GM10248 (cell line): ENCODE measurements at regions not wholly inside any gene's neighbourhood (a gene's known extent, or its start where the extent isn't known, plus 50 kb on each side); places are given as distances from the start of the nearest gene placed in this dataset.

ENCODE experiments used
- CTCF ChIA-PET: fragments of 300-600 bp; sonication (Branson Sonifier 250); formaldehyde crosslinking; extraction: SDS; loops from one replicate; lab custom pipeline; 2021; ENCODE audit warnings: antibody characterized with exemption; lab: Yijun Ruan, JAX
- POLR2A ChIA-PET: fragments of 350-650 bp; sonication (Branson Sonifier 250); formaldehyde crosslinking; extraction: SDS; loops from one replicate; lab custom pipeline; 2020; ENCODE audit warnings: antibody characterized with exemption; lab: Yijun Ruan, JAX
- DNase-seq: peaks from one replicate; pipeline ENCODE4 v3.0.0; 2012; ENCODE audit errors: extremely low spot score
- CTCF ChIP-seq: IDR thresholded peaks from 2 replicates; pipeline ENCODE4 v1.5.1; 2012; ENCODE audit warnings: mild to moderate bottlenecking, low read depth; ENCODE audit errors: extremely low read depth, missing control alignments, control extremely low read depth

GRCh38 chr1:115546846-115547245 lies 94.9 kb upstream of the VANGL1 start:
- ChIA-PET CTCF (interaction anchor here (0.8 to 1.1 kb wide), 2 partner anchors 12 to 28 kb away, joined by 3 read pairs; no protein-coding TSS in a partner anchor), POLR2A (no interaction called here)
- no peak for TF ChIP-seq CTCF
- no peak for DNase-seq

GRCh38 chr1:115545791-115546733 lies 95.7 kb upstream of the VANGL1 start:
- ChIA-PET CTCF (no interaction called here), POLR2A (no interaction called here)
- peak; percentile 14 for DNase-seq
- peak; percentile 28 for TF ChIP-seq CTCF

GRCh38 chr1:115545096-115545720 lies 96.6 kb upstream of the VANGL1 start:
- no peak for TF ChIP-seq CTCF
- no peak for DNase-seq
- CTCF ChIA-PET = no interaction called here
- POLR2A ChIA-PET = no interaction called here

GRCh38 chr1:115544131-115544530 lies 97.6 kb upstream of the VANGL1 start:
- DNase-seq = no peak
- TF ChIP-seq CTCF = no peak
- ChIA-PET CTCF (no interaction called here), POLR2A (no interaction called here)

GRCh38 chr1:115543247-115543646 lies 98.5 kb upstream of the VANGL1 start:
- no peak for DNase-seq
- no peak for TF ChIP-seq CTCF
- ChIA-PET CTCF (no interaction called here), POLR2A (no interaction called here)

- TF ChIP-seq CTCF = no peak
- ChIA-PET POLR2A (no interaction called here), CTCF (interaction anchor here (1.2 kb wide), 1 partner anchor 55 kb away, joined by 3 read pairs; no protein-coding TSS in a partner anchor)
- DNase-seq = no peak
Measured at GRCh38 chr1:115539736-115540135, 102.0 kb upstream of the VANGL1 start.
